SU-DHL-6 (cell line): ENCODE measurements at regions not wholly inside any gene's neighbourhood (a gene's known extent, or its start where the extent isn't known, plus 50 kb on each side); places are given as distances from the start of the nearest gene placed in this dataset.
"Not testable (repeated sequence)": the region's sequence is repeated elsewhere in the genome, so short reads cannot be mapped to it uniquely, and the experiment has no call there.

Experiments
- H2AFZ ChIP-seq: fragments of 200-600 bp; sonication (generic); 2 replicates; pipeline ENCODE4 v1.6.1; 2014; ENCODE audit warnings: low read depth, mild to moderate bottlenecking, moderate library complexity, mixed read lengths, antibody characterized with exemption, low read length; ENCODE audit not compliant: severe bottlenecking
- H3F3A ChIP-seq: fragments of 200-600 bp; shearing (Covaris generic); 2 replicates; pipeline ENCODE4 v1.6.0; 2016; ENCODE audit warnings: antibody characterized with exemption, mild to moderate bottlenecking; ENCODE audit not compliant: insufficient read depth
- H3K27ac ChIP-seq: fragments of 200-600 bp; sonication (generic); 2 replicates; pipeline ENCODE4 v1.5.1; 2016; ENCODE audit warnings: low read depth, mild to moderate bottlenecking, low read length, moderate library complexity, mixed read lengths
- H3K27me3 ChIP-seq: fragments of 200-600 bp; sonication (generic), shearing (Covaris generic); 2 replicates; pipeline ENCODE4 v1.6.0; 2014; ENCODE audit warnings: mild to moderate bottlenecking, low read length
- H3K36me3 ChIP-seq: fragments of 200-600 bp; sonication (generic); 2 replicates; pipeline ENCODE4 v1.6.1; 2014; ENCODE audit warnings: mild to moderate bottlenecking, low read length, mixed read lengths
- H3K4me2 ChIP-seq: fragments of 300-600, 200-600 bp; shearing (Covaris generic), sonication (generic); 2 replicates; pipeline ENCODE4 v1.6.0; 2014; ENCODE audit warnings: low read length, low read depth, mild to moderate bottlenecking; ENCODE audit not compliant: poor library complexity, severe bottlenecking
- H3K4me3 ChIP-seq: fragments of 200-600 bp; sonication (generic); 2 replicates; pipeline ENCODE4 v1.5.1; 2014; ENCODE audit warnings: antibody characterized with exemption, low read length, mild to moderate bottlenecking, mixed read lengths; ENCODE audit not compliant: insufficient read depth, poor library complexity, severe bottlenecking
- H3K79me2 ChIP-seq: fragments of 200-600 bp; sonication (generic); 2 replicates; pipeline ENCODE4 v1.6.1; 2014; ENCODE audit warnings: mild to moderate bottlenecking, low read length, moderate library complexity; ENCODE audit not compliant: insufficient read depth
- H3K9ac ChIP-seq: fragments of 200-600 bp; sonication (generic); 2 replicates; pipeline ENCODE4 v1.7.0; 2014; ENCODE audit warnings: mild to moderate bottlenecking, low read length
- H3K9me2 ChIP-seq: fragments of 200-600 bp; sonication (generic); replicated peaks from 2 replicates; pipeline ENCODE4 v1.6.1; 2014; ENCODE audit warnings: low read length; ENCODE audit not compliant: insufficient read depth
- H3K9me3 ChIP-seq: fragments of 200-600 bp; sonication (generic); 2 replicates; pipeline ENCODE4 v1.6.1; 2014; ENCODE audit warnings: low read length, mixed read lengths; ENCODE audit not compliant: insufficient read depth
- H4K20me1 ChIP-seq: fragments of 200-600 bp; sonication (generic); 2 replicates; pipeline ENCODE4 v1.6.1; 2014; ENCODE audit warnings: low read depth, mild to moderate bottlenecking, antibody characterized with exemption, low read length, moderate library complexity, mixed read lengths
- EZH2phosphoT487 ChIP-seq: fragments of 200-600 bp; sonication (generic), shearing (Covaris generic); conservative IDR thresholded peaks from 2 replicates; pipeline ENCODE4 v1.6.1; 2018; ENCODE audit warnings: mild to moderate bottlenecking, antibody characterized with exemption, low read length, moderate library complexity, mixed read lengths
- TF ChIP-seq, protein P1 (sequence below): fragments of 200-600 bp; sonication (generic); IDR thresholded peaks from one replicate; pipeline ENCODE4 v1.5.1; 2017; ENCODE audit warnings: antibody characterized with exemption, mild to moderate bottlenecking, low read length, moderate library complexity; ENCODE audit not compliant: insufficient read depth, poor library complexity, severe bottlenecking

DNA sequence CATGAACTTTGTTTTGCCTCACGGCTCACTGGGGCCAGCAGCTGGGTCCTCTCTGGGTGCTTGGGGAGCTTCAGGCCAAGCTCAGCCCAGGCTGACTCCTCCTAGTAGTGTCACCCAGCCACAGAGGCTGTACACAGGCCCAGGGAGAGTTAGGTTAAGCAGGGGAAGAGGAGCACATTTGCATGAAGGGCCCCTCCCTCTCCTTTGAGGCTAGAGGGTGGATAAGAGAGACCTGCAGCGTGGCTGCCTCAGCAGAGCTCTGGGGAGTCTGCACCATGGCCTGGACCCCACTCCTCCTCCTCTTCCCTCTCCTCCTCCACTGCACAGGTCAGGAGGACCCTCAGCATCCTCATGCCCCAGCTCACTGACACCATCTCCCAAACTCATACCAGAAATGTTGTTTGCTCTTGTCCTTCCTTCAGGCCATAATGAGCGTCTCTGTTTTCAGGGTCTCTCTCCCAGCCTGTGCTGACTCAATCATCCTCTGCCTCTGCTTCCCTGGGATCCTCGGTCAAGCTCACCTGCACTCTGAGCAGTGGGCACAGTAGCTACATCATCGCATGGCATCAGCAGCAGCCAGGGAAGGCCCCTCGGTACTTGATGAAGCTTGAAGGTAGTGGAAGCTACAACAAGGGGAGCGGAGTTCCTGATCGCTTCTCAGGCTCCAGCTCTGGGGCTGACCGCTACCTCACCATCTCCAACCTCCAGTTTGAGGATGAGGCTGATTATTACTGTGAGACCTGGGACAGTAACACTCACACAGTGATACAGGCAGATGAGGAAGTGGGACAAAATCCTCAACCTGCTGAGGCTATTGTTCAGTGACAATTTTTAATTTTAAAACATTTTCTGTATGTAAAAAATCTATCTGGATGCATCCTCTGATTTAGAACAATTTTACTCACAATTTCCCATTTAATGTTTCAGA lies 82.4 kb upstream of the VPREB1 start:
- Histone ChIP-seq H2AFZ (no peak overlapping the region), H3K9ac (peak overlapping the region; percentile 67), H3K4me2 (peak overlapping the region; percentile 93)

GRCh38 chr22:22160768-22161167 lies 83.8 kb upstream of the VPREB1 start:
- not testable (repeated sequence) for H3K27ac ChIP-seq, H3K4me3 ChIP-seq, H3K27me3 ChIP-seq, H3K9me3 ChIP-seq, H3K79me2 ChIP-seq, H3K36me3 ChIP-seq, H3K9me2 ChIP-seq, H4K20me1 ChIP-seq, H3K9ac ChIP-seq, H2AFZ ChIP-seq, H3K4me2 ChIP-seq
- peaks cover 21% of the 10 kb centered on the region; the same call in 1 of the 2 replicates for H3F3A ChIP-seq

More for the DNA sequence above, 82.4 kb upstream of the VPREB1 start:
- Histone ChIP-seq H3K9me2 (no peaks in the 10 kb centered on the region), H3K36me3 (no peaks in the 10 kb centered on the region), H3K27ac (peak overlapping the region; percentile 100), H3K9me3 (no peaks in the 10 kb centered on the region), H3K27me3 (no peaks in the 10 kb centered on the region), H3K4me3 (peak overlapping the region; percentile 36), H3F3A (peaks cover 34% of the 10 kb centered on the region), H3K79me2 (no peaks in the 10 kb centered on the region; the same call in 1 of the 2 replicates), H4K20me1 (no peaks in the 10 kb centered on the region)
- TF ChIP-seq EZH2phosphoT487, result no peak
- TF ChIP-seq, protein P1, sequence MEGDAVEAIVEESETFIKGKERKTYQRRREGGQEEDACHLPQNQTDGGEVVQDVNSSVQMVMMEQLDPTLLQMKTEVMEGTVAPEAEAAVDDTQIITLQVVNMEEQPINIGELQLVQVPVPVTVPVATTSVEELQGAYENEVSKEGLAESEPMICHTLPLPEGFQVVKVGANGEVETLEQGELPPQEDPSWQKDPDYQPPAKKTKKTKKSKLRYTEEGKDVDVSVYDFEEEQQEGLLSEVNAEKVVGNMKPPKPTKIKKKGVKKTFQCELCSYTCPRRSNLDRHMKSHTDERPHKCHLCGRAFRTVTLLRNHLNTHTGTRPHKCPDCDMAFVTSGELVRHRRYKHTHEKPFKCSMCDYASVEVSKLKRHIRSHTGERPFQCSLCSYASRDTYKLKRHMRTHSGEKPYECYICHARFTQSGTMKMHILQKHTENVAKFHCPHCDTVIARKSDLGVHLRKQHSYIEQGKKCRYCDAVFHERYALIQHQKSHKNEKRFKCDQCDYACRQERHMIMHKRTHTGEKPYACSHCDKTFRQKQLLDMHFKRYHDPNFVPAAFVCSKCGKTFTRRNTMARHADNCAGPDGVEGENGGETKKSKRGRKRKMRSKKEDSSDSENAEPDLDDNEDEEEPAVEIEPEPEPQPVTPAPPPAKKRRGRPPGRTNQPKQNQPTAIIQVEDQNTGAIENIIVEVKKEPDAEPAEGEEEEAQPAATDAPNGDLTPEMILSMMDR, result no peak

DNA sequence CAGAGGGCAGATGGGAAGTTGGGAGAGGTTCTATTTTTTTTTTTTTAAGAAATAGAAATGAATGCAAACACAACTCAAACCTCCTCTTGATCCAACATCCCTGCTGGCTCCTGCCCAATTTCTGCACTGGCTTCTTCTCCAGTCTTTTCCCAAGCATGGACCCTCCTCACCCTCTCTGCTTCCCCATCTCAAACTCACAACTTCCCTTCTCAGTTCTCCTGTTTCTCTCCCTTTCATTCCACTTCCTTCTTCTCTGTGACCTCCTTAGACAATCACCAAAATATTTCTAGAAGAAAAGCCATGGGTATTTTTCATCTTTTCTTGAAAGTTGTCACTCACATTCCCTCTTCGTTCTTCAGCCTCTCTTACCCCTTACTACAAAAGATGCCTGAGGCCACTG lies 85.2 kb upstream of the VPREB1 start:
- Histone ChIP-seq H3K27me3 (no peaks in the 10 kb centered on the region), H3K27ac (no peak overlapping the region), H3K9ac (no peak overlapping the region), H4K20me1 (no peaks in the 10 kb centered on the region), H3K4me2 (no peak overlapping the region), H3K36me3 (no peaks in the 10 kb centered on the region), H3K4me3 (no peak overlapping the region), H3K9me2 (no peaks in the 10 kb centered on the region), H2AFZ (no peak overlapping the region), H3K9me3 (no peaks in the 10 kb centered on the region), H3K79me2 (no peaks in the 10 kb centered on the region), H3F3A (peaks cover 19% of the 10 kb centered on the region; the same call in 1 of the 2 replicates)
- no peak for TF ChIP-seq EZH2phosphoT487
- TF ChIP-seq, protein P1, result no peak

DNA sequence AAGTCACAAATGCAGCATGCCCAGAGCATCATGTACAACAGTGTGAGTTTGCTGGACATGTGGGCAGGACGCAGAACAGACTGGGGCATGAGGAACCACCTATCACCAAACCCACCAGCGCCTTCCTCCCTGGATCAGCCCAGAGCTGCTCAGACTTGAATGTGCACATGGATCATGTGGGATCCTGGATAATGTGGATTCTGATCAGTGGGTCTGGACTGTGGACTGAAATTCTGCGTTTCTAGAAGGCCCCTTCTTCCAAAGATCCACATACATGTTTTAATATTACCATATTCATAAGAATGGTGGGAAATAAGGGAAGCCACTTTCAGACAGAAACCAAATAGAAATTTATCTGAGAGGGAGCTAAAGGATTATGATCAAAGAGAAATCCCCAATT lies 85.6 kb upstream of the VPREB1 start:
- no peaks in the 10 kb centered on the region for H3K79me2 ChIP-seq
- peaks cover 14% of the 10 kb centered on the region; the same call in 1 of the 2 replicates for H3F3A ChIP-seq
- H3K9me2 ChIP-seq, result no peaks in the 10 kb centered on the region
- no peak for TF ChIP-seq EZH2phosphoT487
- TF ChIP-seq, protein P1, result no peak
- H3K4me2 ChIP-seq, result no peak overlapping the region
- H2AFZ ChIP-seq, result no peak overlapping the region
- no peaks in the 10 kb centered on the region for H3K36me3 ChIP-seq
- no peak overlapping the region for H3K27ac ChIP-seq
- H3K27me3 ChIP-seq, result no peaks in the 10 kb centered on the region
- H3K9ac ChIP-seq, result no peak overlapping the region
- no peak overlapping the region for H3K4me3 ChIP-seq
- H3K9me3 ChIP-seq, result no peaks in the 10 kb centered on the region
- no peaks in the 10 kb centered on the region for H4K20me1 ChIP-seq
